LNCAP (cell line): ENCODE measurements at regions not wholly inside any gene's neighbourhood (a gene's known extent, or its start where the extent isn't known, plus 50 kb on each side); places are given as distances from the start of the nearest gene placed in this dataset.

Experiments
- TF ChIP-seq, protein P1 (sequence below): fragments of 450-650 bp; IDR thresholded peaks from 2 replicates; pipeline ENCODE4 v1.5.1; 2017; ENCODE audit warnings: mild to moderate bottlenecking

DNA sequence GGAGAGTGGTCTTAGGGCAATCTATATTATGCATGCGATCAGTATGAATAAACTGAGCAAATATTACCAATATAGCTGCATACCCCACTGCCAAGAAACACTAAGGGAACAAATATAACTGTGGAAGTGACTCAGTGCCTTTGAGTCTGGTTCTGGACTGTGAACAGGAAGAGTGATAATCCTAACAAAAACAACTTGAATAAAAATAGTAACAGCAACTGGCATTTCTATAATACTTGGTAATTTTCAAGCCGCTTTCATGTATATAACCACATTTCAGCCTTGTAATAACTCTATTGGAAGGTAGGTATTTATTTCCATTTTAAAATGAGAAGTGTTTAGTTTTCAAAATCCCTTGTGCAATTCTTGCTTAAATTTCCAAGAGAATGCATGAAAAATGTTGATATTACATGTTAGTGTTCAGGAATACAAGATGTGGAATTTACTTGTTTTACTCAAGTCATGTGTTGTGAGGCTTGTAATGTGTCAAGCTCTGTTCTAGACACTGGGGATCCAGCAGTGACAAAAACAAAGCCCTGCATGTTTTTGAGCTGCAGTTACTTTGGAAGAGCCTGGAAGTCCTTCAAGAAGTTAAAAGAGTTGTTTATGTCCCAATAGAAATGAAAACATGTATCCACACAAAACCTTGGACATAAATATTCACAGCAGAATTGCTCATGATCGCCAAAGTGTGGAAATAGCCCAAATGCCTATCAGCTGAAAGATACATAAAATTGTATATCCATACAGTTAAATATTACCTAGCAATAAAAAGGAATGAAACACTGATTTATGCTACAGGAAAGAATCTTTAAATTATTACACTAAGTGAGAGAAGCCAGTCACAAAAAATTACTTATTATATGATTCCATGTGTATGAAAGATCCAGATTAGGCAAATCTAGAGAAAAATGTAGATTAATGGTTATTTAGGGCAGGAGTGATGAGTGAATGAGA lies 338.1 kb upstream of the TMEM132C start:
- TF ChIP-seq, protein P1, sequence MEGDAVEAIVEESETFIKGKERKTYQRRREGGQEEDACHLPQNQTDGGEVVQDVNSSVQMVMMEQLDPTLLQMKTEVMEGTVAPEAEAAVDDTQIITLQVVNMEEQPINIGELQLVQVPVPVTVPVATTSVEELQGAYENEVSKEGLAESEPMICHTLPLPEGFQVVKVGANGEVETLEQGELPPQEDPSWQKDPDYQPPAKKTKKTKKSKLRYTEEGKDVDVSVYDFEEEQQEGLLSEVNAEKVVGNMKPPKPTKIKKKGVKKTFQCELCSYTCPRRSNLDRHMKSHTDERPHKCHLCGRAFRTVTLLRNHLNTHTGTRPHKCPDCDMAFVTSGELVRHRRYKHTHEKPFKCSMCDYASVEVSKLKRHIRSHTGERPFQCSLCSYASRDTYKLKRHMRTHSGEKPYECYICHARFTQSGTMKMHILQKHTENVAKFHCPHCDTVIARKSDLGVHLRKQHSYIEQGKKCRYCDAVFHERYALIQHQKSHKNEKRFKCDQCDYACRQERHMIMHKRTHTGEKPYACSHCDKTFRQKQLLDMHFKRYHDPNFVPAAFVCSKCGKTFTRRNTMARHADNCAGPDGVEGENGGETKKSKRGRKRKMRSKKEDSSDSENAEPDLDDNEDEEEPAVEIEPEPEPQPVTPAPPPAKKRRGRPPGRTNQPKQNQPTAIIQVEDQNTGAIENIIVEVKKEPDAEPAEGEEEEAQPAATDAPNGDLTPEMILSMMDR, result no peak

DNA sequence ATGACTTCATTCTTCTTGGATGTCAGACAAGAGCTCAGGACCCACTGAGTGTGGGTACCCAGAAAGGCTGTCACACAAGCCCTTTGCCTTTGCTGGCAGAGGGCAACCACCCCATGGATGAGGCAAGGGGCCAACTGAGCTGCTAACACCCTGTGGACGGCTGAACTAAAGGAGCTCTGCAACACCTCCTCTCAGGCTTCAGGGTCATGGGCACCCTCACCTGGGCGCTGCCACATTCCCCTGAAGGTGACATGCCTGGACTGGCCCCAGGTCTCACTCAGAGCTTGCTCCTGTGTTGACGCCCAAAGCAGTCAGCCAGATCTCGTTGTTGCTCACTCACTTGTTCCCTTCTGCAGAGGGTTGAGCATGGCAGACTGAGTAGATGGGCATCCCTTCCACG lies 336.8 kb upstream of the TMEM132C start:
- TF ChIP-seq, protein P1, result no peak

DNA sequence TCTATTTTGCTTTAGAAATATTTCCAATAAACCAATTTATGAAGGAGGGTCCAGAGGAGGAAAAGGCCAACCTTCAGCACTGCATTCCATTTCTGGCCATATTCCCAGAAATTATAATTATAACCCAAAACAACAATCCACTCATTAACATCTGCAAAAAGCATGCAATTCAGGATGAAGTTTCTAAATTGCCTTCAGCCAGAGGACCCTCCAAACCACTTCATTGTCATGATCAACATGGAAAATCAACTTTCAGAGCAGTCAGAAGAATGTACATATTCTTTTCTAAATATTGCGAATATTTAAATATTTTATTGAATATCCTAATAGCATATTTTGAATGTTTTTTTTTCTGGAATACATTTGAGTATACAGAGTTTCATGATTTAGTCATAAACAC lies 332.6 kb upstream of the TMEM132C start:
- TF ChIP-seq, protein P1, result no peak

DNA sequence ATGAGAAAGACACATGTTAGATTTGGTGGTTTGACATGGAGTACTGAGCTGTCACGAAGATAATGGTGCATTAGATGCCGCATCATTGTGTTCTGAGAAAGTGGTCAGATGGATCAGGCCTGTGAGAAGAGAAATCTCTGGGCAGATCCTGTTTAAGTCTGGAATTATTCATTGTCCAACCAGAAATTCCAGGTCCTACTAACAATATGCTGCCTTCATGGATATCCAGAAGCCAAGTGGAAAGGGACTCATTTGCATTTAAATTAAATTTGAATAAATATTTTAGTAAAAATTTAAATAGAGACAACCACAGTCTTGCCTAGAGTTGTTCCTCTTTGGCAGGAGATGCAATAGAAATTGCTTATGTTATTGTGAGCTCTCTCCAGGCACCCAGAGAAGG lies 330.5 kb upstream of the TMEM132C start:
- TF ChIP-seq, protein P1, result no peak

DNA sequence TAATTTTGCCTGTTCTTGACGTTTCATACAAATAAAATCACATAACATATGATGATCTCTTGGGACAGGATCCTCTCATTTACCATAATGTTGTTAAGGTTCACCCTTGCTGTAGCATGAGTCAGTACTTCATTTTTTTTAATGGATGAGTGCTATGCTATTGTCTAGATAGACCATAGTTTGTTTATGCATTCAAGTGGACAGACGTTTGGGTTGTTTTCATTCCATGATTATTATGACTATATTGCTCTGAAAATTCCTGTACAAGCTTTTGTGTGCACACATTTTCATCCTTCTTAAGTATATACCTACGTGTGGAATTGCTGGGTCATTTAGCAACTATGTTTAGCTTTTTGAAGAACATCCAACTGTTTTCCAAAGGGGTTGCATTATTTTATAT lies 325.6 kb upstream of the TMEM132C start:
- TF ChIP-seq, protein P1, result no peak

DNA sequence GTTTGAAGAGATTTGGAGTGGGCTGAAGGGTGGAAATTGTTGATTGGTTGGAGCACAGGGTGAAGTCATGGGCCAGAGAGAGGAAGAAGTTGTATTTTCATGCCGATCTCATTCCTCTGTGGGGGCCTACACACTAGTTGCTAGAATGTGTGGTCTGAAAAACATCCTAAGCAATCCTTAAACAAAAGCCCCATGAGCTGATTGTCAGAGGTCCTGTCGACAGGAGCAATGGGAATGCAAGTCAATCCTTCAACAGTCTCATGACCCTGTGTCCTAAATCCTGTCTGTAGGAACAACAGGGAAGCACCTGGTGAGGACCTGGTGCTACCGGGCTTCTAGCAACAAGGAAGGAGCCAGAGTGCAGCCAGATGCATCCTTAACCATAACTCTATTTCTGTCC lies 324.0 kb upstream of the TMEM132C start:
- TF ChIP-seq, protein P1, result no peak

DNA sequence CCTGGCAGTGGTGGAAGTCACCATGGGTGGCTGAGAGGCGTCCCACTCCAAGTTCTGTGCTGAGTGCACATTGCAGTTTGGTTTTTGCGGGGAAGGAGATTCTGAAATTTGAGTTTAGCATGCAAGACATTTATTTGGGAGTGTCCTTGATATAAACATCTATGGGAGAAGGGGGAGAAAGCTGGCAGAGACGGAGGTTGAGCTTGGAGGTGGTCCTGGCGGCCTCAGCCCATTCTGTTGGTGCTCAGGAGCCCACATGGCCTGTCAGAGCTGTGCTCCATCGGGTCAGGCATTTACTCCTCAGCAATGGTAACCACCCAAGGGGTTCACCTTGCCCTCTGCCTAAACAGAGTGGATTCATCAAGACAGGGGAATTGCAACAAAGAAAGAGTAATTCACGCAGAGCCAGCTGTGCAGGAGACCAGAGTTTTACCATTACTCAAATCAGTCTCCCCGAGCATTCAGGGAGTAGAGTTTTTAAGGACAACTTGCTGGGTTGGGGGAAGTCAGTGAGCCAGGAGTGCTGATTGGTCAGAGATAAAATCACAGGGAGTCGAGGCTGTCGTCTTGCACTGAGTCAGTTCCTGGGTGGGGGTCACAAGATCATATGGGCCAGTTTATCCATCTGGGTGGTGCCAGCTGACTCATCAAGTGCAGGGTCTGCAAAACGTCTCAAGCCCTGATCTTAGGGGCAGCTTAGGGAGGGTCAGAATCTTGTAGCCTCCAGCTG lies 323.3 kb upstream of the TMEM132C start:
- TF ChIP-seq, protein P1, result no peak
